Heart left ventricle (tissue), 13 donors: ENCODE measurements at regions not wholly inside any gene's neighbourhood (a gene's known extent, or its start where the extent isn't known, plus 50 kb on each side); places are given as distances from the start of the nearest gene placed in this dataset.

ENCODE experiments used
- POLR2A ChIP-seq, 2 donors: fragments of 450-650 bp; IDR thresholded peaks; one replicate each; pipeline ENCODE4 v1.6.1; 2017; ENCODE audit warnings: antibody characterized with exemption in 2 of 2, mild to moderate bottlenecking in 2 of 2, moderate library complexity in 2 of 2
- TF ChIP-seq, protein P1 (sequence below), 12 donors: fragments of 200-600 bp; sonication (generic) in 4 of 12; IDR thresholded peaks; one replicate each; pipeline versions ENCODE4 v1.5.0 to v1.8.0; 2018 to 2022; ENCODE audit warnings: antibody characterized with exemption in 12 of 12, mild to moderate bottlenecking in 5 of 12
- donor health status: ischemic (EF 13 %, LVEDD 7.1; RV severe dilation, severe dysfunction).
- donor health status: DM: no; HTN: yes; CAD: no.
- donor health status: DM: no; HTN: no; CAD: no.
- donor health status: ischemic (EF 25% LVEDD 6.9; RV normal size, moderate dysfunction).
- donor health status: ischemic (EF 25% LVEDD 5.7; RV mildly dilated, moderate dysfunction).
- donor health status: ischemic (EF 35%, LVEDD 5.7; RV mildly dilated, moderate dysfunction).
- donor health status: nonischemic (EF 11% LVEDD 7.7; RV severe dilation, severe dysfunction).
- donor health status: DM: yes; HTN: yes; CAD: no.
- donor health status: PGD.
- donor health status: ischemic (EF 29% LVEDD 5.4; RV normal size, mild dysfunction).
- donor health status: nonischemic (EF 23%, LVEDD 6.1; RV moderate dilation, normal function).

GRCh38 chr5:116732591-116732990 lies 158.0 kb upstream of the SEMA6A start:
- TF ChIP-seq, protein P1, sequence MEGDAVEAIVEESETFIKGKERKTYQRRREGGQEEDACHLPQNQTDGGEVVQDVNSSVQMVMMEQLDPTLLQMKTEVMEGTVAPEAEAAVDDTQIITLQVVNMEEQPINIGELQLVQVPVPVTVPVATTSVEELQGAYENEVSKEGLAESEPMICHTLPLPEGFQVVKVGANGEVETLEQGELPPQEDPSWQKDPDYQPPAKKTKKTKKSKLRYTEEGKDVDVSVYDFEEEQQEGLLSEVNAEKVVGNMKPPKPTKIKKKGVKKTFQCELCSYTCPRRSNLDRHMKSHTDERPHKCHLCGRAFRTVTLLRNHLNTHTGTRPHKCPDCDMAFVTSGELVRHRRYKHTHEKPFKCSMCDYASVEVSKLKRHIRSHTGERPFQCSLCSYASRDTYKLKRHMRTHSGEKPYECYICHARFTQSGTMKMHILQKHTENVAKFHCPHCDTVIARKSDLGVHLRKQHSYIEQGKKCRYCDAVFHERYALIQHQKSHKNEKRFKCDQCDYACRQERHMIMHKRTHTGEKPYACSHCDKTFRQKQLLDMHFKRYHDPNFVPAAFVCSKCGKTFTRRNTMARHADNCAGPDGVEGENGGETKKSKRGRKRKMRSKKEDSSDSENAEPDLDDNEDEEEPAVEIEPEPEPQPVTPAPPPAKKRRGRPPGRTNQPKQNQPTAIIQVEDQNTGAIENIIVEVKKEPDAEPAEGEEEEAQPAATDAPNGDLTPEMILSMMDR (IDR thresholded peaks at IDR 0.05) = no peak
- TF ChIP-seq POLR2A (IDR thresholded peaks at IDR 0.05) = no peak
